Activated naive CD4-positive, alpha-beta T cell treated with anti-CD3 and anti-CD28 coated beads for 36 hours (primary cell): ENCODE measurements at regions not wholly inside any gene's neighbourhood (a gene's known extent, or its start where the extent isn't known, plus 50 kb on each side); places are given as distances from the start of the nearest gene placed in this dataset.

Experiments used
- CTCF ChIA-PET: fragments of 350-600 bp; sonication (Branson Sonifier 250); formaldehyde crosslinking; loops from one replicate; lab custom pipeline; 2021; ENCODE audit warnings: antibody characterized with exemption; lab: Charles Lee
- DNase-seq: peaks from one replicate; pipeline ENCODE4 v3.0.0-alpha.2; 2020
- H3K27ac Mint-ChIP-seq: one replicate; pipeline ENCODE4 v1.8.0; 2021; ENCODE audit warnings: mild to moderate bottlenecking, mixed read lengths
- H3K27me3 Mint-ChIP-seq: one replicate; pipeline ENCODE4 v1.8.0; 2021; ENCODE audit warnings: low read depth, mixed read lengths
- H3K36me3 Mint-ChIP-seq: one replicate; pipeline ENCODE4 v1.8.0; 2021; ENCODE audit warnings: low read depth, mixed read lengths
- H3K4me1 Mint-ChIP-seq: one replicate; pipeline ENCODE4 v1.8.0; 2021; ENCODE audit warnings: low read depth, mixed read lengths
- H3K4me3 Mint-ChIP-seq: one replicate; pipeline ENCODE4 v1.8.0; 2021; ENCODE audit warnings: mild to moderate bottlenecking, moderate library complexity, mixed read lengths
- H3K9me3 Mint-ChIP-seq: one replicate; pipeline ENCODE4 v1.8.0; 2021; ENCODE audit warnings: mixed read lengths
- intact Hi-C: fragments of 100-400 bp; cut with micrococcal nuclease; formaldehyde crosslinking; loops from one replicate; pipeline ENCODE4 v1.15.1; 2023

DNA sequence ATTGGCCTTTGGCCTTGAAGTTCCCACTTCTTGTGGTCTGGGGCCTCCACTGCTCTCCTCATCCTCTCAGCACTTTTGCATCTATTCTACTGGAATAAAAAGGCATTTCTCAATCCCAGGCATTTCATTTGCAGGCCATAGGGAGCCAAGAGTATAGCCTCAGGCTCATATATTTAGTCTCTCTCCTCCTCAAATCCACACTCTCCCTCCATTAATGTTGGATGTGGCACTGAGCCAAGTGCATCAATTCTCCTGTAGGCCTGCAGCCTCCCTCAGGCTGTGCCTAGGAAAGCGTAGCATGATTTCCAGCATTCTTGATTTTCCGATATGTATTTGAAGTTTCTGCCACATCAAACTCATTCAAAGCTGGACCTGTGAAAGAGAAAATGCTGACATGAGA is 211.5 kb upstream of the CPNE8 start:
- DNase-seq: no peak
- Mint-ChIP-seq H3K4me1 (no peaks in the 10 kb centered on the region), H3K27ac (no peak overlapping the region), H3K9me3 (no peaks in the 10 kb centered on the region), H3K27me3 (no peaks in the 10 kb centered on the region), H3K36me3 (no peaks in the 10 kb centered on the region), H3K4me3 (no peak overlapping the region)
- intact Hi-C loops: no loop called here
- CTCF ChIA-PET: no interaction called here

DNA sequence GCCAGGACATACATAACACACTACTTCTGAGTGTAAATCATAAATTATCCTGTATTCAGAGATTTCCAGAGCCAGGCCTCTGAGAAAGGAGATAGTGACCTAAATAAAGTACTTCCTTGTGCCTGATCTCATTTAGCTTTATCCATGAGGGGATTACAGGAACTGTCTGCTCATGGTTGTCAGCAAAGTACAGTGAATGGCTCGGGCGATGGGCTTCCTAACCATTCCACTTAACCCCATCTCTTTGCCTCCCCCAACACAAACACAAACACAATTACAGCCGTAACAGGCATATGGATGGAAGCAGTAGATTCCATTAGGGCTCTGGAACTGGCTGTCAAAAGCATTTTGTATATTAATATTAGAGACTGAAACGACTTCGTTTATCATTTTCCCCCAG is 206.7 kb upstream of the CPNE8 start:
- H3K9me3 Mint-ChIP-seq: no peaks in the 10 kb centered on the region
- no peak overlapping the region for H3K27ac Mint-ChIP-seq
- H3K36me3 Mint-ChIP-seq: no peaks in the 10 kb centered on the region
- DNase-seq: no peak
- no peak overlapping the region for H3K4me3 Mint-ChIP-seq
- intact Hi-C loops: no loop called here
- no peaks in the 10 kb centered on the region for H3K4me1 Mint-ChIP-seq
- CTCF ChIA-PET: no interaction called here
- H3K27me3 Mint-ChIP-seq: no peaks in the 10 kb centered on the region

DNA sequence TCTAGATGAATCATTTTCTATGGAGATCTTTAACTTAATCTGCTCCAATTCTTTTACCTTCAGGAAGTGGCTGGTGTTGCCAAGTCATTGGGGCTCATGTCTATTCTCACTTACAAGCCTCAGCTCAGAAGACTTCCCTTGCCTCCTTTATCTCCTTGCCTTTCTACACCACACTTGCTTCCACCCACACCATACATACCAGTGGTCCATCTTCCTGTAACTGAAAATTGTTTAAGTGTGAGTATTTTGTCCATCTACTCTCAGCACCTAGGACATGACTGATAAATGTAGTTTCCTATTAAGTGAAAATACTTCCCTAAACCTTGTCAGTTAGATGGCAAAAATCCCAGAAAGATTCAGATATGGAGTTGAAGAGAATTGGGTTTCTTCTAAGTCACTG is 199.7 kb upstream of the CPNE8 start:
- H3K27me3 Mint-ChIP-seq: no peaks in the 10 kb centered on the region
- H3K4me1 Mint-ChIP-seq: no peaks in the 10 kb centered on the region
- H3K27ac Mint-ChIP-seq: no peak overlapping the region
- H3K9me3 Mint-ChIP-seq: no peaks in the 10 kb centered on the region
- intact Hi-C loops: no loop called here
- H3K4me3 Mint-ChIP-seq: no peak overlapping the region
- CTCF ChIA-PET: no interaction called here
- no peaks in the 10 kb centered on the region for H3K36me3 Mint-ChIP-seq
- DNase-seq: no peak

DNA sequence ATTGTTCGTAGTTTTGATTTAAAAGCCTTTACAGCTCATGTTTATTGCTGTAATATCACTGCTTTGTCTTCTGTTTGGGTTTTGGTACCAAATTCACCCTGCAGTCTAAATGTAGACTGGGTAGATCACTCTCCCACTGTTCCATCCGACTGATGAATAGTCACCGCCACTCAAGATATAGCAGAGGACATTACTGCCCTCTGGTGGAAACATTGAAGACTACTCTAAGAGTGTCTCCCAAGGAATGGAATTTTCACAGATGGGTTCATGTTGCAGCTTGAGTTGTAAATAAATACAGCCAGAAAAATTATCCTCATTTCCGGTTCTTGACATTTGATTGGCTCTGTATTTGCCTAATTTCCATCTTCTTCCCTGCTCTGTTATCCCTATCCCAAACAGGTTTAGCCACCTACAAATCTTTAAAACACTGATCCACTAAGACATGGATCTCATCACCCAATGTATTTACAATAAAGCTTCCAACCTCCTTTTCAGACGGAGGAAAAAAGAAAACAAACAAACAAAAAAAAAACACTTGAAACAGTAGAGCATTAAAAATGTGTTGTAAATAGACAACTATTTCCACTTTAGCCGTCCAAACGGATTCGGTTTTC is 198.3 kb upstream of the CPNE8 start:
- DNase-seq: peak; percentile 7
- Mint-ChIP-seq H3K4me3 (no peak overlapping the region), H3K4me1 (no peaks in the 10 kb centered on the region), H3K36me3 (no peaks in the 10 kb centered on the region), H3K27me3 (no peaks in the 10 kb centered on the region), H3K9me3 (no peaks in the 10 kb centered on the region), H3K27ac (no peak overlapping the region)
- intact Hi-C loops: loop anchor here (1.0 to 2.0 kb wide), 5 partner anchors 182 to 965 kb away; no protein-coding TSS in a partner anchor
- CTCF ChIA-PET: interaction anchor here (0.6 to 3.0 kb wide), 6 partner anchors 10 to 776 kb away, joined by 3 to 10 read pairs (median 4); no protein-coding TSS in a partner anchor

DNA sequence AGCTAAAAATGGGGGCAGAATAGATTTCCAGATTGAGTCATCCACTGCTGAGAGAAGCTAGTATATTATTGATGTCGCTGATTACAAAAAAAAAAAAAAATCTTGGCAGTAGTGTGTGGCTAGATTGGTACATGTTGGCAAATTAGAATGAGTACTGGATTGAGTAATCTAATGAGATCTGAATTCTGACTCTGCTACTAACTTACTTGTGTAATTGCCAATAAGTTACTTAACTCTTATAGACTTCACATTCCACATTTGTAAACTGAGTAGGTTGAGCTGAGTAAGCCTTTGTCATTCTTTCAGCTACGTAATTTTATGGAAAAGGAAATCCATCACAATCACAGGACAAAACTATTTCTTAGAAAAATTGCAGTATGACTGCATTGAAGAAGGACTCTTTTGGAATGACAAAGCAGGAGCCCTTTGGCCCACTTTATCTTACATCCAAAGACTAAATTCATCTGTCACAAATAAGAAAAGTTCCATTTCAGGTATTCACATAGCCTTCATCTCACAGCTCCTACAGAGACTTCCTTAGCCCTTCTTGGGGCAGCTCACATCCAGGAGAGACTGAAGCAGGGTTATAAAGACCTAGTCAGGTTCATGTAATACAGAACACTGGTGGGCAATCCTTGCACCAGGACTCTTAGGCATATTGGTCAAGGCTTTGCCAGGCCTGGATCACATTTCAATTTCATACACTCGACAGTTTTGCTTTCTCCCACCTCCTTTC is 197.3 kb upstream of the CPNE8 start:
- no peaks in the 10 kb centered on the region for H3K27me3 Mint-ChIP-seq
- no peak for DNase-seq
- no peaks in the 10 kb centered on the region for H3K36me3 Mint-ChIP-seq
- H3K4me1 Mint-ChIP-seq: no peaks in the 10 kb centered on the region
- no peak overlapping the region for H3K4me3 Mint-ChIP-seq
- CTCF ChIA-PET: interaction anchor here (0.6 to 3.0 kb wide), 6 partner anchors 11 to 969 kb away, joined by 3 to 10 read pairs (median 3); no protein-coding TSS in a partner anchor
- no peak overlapping the region for H3K27ac Mint-ChIP-seq
- intact Hi-C loops: loop anchor here (1.0 to 2.0 kb wide), 5 partner anchors 181 to 964 kb away; no protein-coding TSS in a partner anchor
- no peaks in the 10 kb centered on the region for H3K9me3 Mint-ChIP-seq

DNA sequence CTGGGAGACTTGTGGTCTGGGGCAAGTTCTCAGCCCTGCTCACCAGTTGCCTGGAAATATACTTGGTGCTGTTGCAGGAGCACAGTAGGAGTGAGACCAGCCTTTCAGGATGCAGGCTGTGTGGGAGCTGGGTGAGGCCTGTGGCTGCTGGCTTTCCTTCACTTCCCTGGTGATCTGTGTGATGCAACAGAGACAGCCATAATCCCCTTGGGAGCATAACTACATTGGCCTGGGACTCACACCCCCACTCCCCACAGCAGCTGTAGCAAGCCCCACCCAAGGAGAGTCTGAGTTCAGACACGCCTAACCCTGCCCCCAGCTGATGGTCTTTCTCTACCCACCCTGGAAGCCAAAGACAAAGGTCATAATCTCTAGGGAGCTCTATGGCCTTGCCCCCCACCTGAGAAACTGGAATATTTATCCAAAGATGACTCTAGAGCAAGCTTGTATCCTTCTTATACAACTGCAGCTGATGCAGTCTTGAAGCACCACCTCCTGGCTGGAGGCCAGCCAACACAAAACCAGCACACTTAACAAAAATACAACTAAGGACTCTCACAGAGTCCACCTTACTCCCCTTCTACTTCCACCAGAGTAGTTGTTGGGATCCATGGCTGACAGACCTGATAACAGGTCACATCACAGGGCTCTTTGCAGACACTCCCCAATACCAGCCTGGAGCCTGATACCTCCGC is 190.4 kb upstream of the CPNE8 start:
- H3K27ac Mint-ChIP-seq: no peak overlapping the region
- CTCF ChIA-PET: no interaction called here
- intact Hi-C loops: no loop called here
- no peaks in the 10 kb centered on the region for H3K36me3 Mint-ChIP-seq
- H3K4me1 Mint-ChIP-seq: no peaks in the 10 kb centered on the region
- H3K4me3 Mint-ChIP-seq: no peak overlapping the region
- H3K27me3 Mint-ChIP-seq: peaks cover 5% of the 10 kb centered on the region
- DNase-seq: no peak
- no peaks in the 10 kb centered on the region for H3K9me3 Mint-ChIP-seq

DNA sequence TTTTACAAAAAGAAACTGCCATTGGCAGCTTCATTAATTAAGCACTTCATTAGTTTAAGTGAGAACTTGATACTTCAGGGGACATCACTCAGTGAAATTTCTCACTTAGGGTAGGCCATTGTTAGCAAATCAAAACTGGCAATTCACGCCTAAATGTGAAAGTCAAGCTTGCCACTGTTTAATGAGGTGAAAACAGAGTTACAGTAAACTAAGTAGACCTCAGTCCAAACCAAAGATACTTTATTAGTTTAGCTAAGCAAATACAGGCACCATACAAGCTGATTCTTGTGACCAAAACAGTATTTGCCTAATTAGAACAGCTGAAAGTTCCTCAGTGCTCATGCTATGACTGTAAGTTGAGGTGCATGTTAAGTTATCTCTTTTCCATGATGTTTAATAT is 176.5 kb upstream of the CPNE8 start:
- CTCF ChIA-PET: no interaction called here
- peaks cover 6% of the 10 kb centered on the region for H3K27me3 Mint-ChIP-seq
- H3K36me3 Mint-ChIP-seq: no peaks in the 10 kb centered on the region
- H3K27ac Mint-ChIP-seq: no peak overlapping the region
- no peak for DNase-seq
- no peaks in the 10 kb centered on the region for H3K9me3 Mint-ChIP-seq
- intact Hi-C loops: no loop called here
- H3K4me1 Mint-ChIP-seq: no peaks in the 10 kb centered on the region
- H3K4me3 Mint-ChIP-seq: no peak overlapping the region

DNA sequence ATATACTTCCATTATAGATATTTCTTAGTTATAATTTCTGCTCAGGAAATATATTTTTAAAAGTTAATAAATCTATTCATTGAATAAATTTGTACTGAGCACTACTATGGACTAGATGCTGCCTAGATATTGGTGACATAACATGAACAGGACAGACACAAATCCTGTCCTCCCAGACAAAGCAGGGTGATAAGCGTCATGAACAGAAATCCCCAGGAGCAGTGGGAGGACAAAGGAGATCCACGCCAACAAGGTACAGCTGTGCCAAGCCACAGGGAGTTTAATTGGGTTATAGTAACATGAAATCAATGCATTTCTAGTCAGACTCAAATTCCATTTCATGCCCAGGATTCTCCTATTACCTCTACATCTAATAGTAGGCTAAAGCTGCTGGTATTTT is 171.8 kb upstream of the CPNE8 start:
- intact Hi-C loops: no loop called here
- Mint-ChIP-seq H3K9me3 (no peaks in the 10 kb centered on the region), H3K4me3 (no peak overlapping the region), H3K36me3 (no peaks in the 10 kb centered on the region), H3K27ac (no peak overlapping the region), H3K27me3 (peaks cover 2% of the 10 kb centered on the region), H3K4me1 (no peaks in the 10 kb centered on the region)
- CTCF ChIA-PET: no interaction called here
- no peak for DNase-seq

DNA sequence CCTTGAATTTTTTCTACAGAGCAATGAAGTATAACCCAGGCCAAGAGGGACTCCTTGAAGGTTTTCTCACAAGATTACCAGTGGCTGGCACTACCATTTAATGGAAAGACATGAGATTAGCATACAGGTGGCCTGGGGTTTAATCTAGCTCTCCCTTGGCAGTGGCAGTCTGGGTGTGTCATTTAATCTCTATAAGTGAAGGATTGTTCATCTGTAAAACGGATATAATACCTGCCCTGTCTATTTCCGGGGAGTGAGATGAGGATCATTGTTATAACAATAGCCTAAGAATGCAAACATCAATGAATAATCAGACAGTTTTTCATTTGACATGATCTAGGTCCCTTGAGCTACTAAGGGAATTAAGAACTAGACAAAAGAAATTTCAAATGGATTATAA is 168.7 kb upstream of the CPNE8 start:
- CTCF ChIA-PET: no interaction called here
- Mint-ChIP-seq H3K4me3 (no peak overlapping the region), H3K27me3 (peaks cover 2% of the 10 kb centered on the region)

DNA sequence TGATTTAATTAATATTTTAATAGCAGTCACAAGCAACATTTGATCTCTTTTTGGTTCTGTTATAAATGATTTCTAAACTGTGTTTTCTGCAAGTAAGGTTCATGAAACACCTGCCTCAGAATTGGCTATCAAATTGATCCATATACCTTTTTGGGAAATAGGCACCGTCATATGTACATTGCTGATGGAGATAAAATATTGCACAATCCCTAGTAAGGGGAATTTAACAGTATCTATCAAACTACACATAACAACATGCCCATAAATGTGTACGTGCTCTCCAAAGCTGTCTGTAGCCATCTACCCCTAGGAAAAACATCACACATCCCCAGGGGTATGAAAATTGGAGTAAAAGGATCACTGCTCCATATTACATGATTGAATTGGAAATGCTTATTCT is 167.3 kb upstream of the CPNE8 start:
- Mint-ChIP-seq H3K27ac (no peak overlapping the region), H3K4me3 (no peak overlapping the region), H3K36me3 (no peaks in the 10 kb centered on the region), H3K9me3 (no peaks in the 10 kb centered on the region), H3K27me3 (peaks cover 2% of the 10 kb centered on the region), H3K4me1 (no peaks in the 10 kb centered on the region)
- DNase-seq: no peak
- CTCF ChIA-PET: no interaction called here
- intact Hi-C loops: no loop called here

More for the DNA sequence above, 168.7 kb upstream of the CPNE8 start:
- DNase-seq: no peak
- H3K27ac Mint-ChIP-seq: no peak overlapping the region
- H3K36me3 Mint-ChIP-seq: no peaks in the 10 kb centered on the region
- intact Hi-C loops: no loop called here
- H3K4me1 Mint-ChIP-seq: no peaks in the 10 kb centered on the region
- no peaks in the 10 kb centered on the region for H3K9me3 Mint-ChIP-seq

DNA sequence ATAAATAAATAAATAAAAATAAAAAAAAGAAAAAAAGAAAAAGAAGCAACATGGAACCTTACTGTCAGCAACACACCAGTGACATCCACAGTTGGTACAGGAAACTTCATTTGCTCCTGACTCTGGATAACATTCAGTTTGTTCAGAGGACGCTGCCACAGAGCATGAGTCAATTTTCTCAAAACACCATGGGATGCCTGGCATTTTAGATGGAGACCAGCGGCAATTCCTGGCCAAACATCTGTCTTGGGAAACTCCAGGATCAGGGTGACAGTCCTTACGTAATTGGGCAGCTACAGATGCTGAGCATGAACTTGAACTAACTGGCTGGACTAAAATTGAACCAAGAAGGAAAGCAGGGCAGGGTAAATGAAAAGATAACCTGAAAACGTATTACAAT is 166.2 kb upstream of the CPNE8 start:
- CTCF ChIA-PET: interaction anchor here (0.6 kb wide), 1 partner anchor 493 kb away, joined by 3 read pairs; no protein-coding TSS in a partner anchor
- no peak overlapping the region for H3K4me3 Mint-ChIP-seq

DNA sequence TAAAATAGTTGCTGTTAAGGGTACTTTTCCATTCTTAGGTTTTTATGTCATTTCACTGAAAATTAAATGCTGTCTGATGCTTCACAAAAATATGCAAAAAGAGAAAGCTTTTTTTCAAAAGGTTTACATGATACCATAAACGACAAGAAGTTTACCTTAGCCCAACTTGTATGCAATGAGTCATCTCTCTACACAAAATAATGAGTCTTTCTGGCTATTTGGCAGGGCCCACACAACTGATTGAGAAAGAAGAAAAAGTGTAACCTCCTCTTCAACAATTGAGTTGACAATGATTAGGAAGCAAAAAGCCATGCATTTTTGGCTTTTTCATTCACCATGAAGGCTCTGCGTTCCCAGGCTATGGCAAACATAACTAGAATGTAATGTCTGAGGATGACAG is 165.4 kb upstream of the CPNE8 start:
- CTCF ChIA-PET: no interaction called here
- H3K4me1 Mint-ChIP-seq: no peaks in the 10 kb centered on the region
- H3K9me3 Mint-ChIP-seq: no peaks in the 10 kb centered on the region
- no peak overlapping the region for H3K27ac Mint-ChIP-seq
- H3K4me3 Mint-ChIP-seq: no peak overlapping the region
- H3K27me3 Mint-ChIP-seq: no peaks in the 10 kb centered on the region
- DNase-seq: no peak
- intact Hi-C loops: no loop called here
- H3K36me3 Mint-ChIP-seq: no peaks in the 10 kb centered on the region

More for the DNA sequence above, 166.2 kb upstream of the CPNE8 start:
- H3K27ac Mint-ChIP-seq: no peak overlapping the region
- no peaks in the 10 kb centered on the region for H3K4me1 Mint-ChIP-seq
- no peaks in the 10 kb centered on the region for H3K36me3 Mint-ChIP-seq
- intact Hi-C loops: no loop called here
- no peak for DNase-seq
- H3K9me3 Mint-ChIP-seq: no peaks in the 10 kb centered on the region
- H3K27me3 Mint-ChIP-seq: no peaks in the 10 kb centered on the region
